Stomach (tissue), 8 donors: ENCODE measurements at regions not wholly inside any gene's neighbourhood (a gene's known extent, or its start where the extent isn't known, plus 50 kb on each side); places are given as distances from the start of the nearest gene placed in this dataset.
A peak's percentile ranks its signal among the peaks of the same experiment; 100 is the strongest.

Experiments
- DNase-seq, 2 donors: peaks; one replicate each; pipeline versions ENCODE4 v3.0.0 to v3.0.0-alpha.2; 2013 to 2019
- H3K27ac ChIP-seq, 5 donors: fragments of 200-600 bp in 4 of 5; sonication (generic) in 4 of 5; one replicate each; pipeline ENCODE4 v1.5.1; 2013 to 2019; ENCODE audit warnings: mild to moderate bottlenecking in 1 of 5, moderate library complexity in 1 of 5
- H3K27me3 ChIP-seq, 3 donors: fragments of 200-600 bp; sonication (generic); one replicate each; pipeline ENCODE4 v1.5.1; 2017 to 2019; ENCODE audit warnings: mixed run types in 1 of 3
- H3K36me3 ChIP-seq, 4 donors: fragments of 200-600 bp; sonication (generic); 1 replicate in 3 of 4; 2 replicates in 1 of 4; pipeline ENCODE4 v1.5.1; 2016 to 2019
- H3K4me1 ChIP-seq, 4 donors: fragments of 200-600 bp; sonication (generic); one replicate each; pipeline ENCODE4 v1.5.1; 2016 to 2019
- H3K4me3 ChIP-seq, 4 donors: fragments of 200-600 bp; sonication (generic) in 3 of 4; one replicate each; pipeline ENCODE4 v1.5.1; 2016 to 2019; ENCODE audit warnings: mild to moderate bottlenecking in 1 of 4
- H3K9me3 ChIP-seq, 4 donors: fragments of 200-600 bp; sonication (generic); one replicate each; pipeline ENCODE4 v1.5.1; 2016 to 2019
- EP300 ChIP-seq: sonication (generic); formaldehyde crosslinking; IDR thresholded peaks from one replicate; pipeline ENCODE4 v1.6.1; 2017; ENCODE audit warnings: antibody characterized with exemption
- POLR2A ChIP-seq, 4 donors: fragments of 450-650 bp; IDR thresholded peaks; one replicate each; pipeline ENCODE4 v1.6.1; 2016; ENCODE audit warnings: antibody characterized with exemption in 4 of 4, control low read depth in 2 of 4, mild to moderate bottlenecking in 1 of 4, moderate library complexity in 1 of 4
- POLR2AphosphoS5 ChIP-seq, 3 donors: sonication (generic); formaldehyde crosslinking; IDR thresholded peaks; one replicate each; pipeline ENCODE4 v1.6.1; 2016; ENCODE audit warnings: antibody characterized with exemption in 3 of 3
- WGBS, 5 donors: extraction: QIAGEN DNeasy Blood & Tissue Kit in 3 of 5; methylation state at CpG; one replicate each; pipeline versions ENCODE4 v1.1.5 to v1.1.7; 2013 to 2018; 5-methylcytosine and 5-hydroxymethylcytosine counted together
- intact Hi-C: fragments of 100-400 bp; cut with DNase I; formaldehyde crosslinking; loops from one replicate; pipeline ENCODE4 v1.15.1; 2023; ENCODE audit warnings: low total_unique reads
- TF ChIP-seq, protein P1 (sequence below), 7 experiments: fragments of 450-650 bp in 4 of 7; fragments of 200-600 bp in 3 of 7; sonication (generic) in 3 of 7; IDR thresholded peaks; one replicate each; pipeline ENCODE4 v1.5.1; 2016 to 2019; ENCODE audit warnings: antibody characterized with exemption in 7 of 7, control low read depth in 2 of 7, mild to moderate bottlenecking in 1 of 7
- donor health status: healthy with polysubstance abuse.
- donor health status: Bipolar disorder and iron deficiency.
- donor health status: healthy.

DNA sequence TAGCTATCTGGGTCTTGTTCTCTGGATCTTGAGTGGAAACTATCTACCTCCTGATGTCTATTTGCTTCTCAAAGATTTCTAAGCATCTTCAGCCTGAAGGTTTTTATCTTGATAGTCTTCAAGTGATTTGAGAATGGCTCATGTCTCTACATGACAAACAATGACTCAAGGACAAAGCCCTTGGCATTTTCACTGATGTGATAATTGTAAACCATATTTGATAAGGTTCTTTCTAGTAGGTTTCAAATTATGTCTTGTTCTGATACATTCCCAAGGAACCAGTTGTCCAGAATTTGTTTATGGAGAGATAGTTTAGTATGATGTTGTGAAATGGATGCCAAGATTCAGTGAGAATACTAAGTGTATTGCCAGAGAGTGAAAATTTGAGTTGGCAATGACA is 1079.3 kb upstream of the CDH9 start:
- TF ChIP-seq POLR2AphosphoS5 (IDR thresholded peaks at IDR 0.05) = no peak
- no peak for TF ChIP-seq EP300
- no peak for TF ChIP-seq POLR2A (IDR thresholded peaks at IDR 0.05)
- TF ChIP-seq, protein P1, sequence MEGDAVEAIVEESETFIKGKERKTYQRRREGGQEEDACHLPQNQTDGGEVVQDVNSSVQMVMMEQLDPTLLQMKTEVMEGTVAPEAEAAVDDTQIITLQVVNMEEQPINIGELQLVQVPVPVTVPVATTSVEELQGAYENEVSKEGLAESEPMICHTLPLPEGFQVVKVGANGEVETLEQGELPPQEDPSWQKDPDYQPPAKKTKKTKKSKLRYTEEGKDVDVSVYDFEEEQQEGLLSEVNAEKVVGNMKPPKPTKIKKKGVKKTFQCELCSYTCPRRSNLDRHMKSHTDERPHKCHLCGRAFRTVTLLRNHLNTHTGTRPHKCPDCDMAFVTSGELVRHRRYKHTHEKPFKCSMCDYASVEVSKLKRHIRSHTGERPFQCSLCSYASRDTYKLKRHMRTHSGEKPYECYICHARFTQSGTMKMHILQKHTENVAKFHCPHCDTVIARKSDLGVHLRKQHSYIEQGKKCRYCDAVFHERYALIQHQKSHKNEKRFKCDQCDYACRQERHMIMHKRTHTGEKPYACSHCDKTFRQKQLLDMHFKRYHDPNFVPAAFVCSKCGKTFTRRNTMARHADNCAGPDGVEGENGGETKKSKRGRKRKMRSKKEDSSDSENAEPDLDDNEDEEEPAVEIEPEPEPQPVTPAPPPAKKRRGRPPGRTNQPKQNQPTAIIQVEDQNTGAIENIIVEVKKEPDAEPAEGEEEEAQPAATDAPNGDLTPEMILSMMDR (IDR thresholded peaks at IDR 0.05) = no peak
- DNase-seq = no peak
- no peak overlapping the region for H3K27ac ChIP-seq
- H3K9me3 ChIP-seq = peaks cover 0 to 14% (median 5%) of the 10 kb centered on the region in 4 donors
- no peaks in the 10 kb centered on the region for H3K27me3 ChIP-seq
- no peaks in the 10 kb centered on the region for H3K36me3 ChIP-seq
- H3K4me3 ChIP-seq = no peak overlapping the region
- intact Hi-C loops = no loop called here
- no peaks in the 10 kb centered on the region for H3K4me1 ChIP-seq

DNA sequence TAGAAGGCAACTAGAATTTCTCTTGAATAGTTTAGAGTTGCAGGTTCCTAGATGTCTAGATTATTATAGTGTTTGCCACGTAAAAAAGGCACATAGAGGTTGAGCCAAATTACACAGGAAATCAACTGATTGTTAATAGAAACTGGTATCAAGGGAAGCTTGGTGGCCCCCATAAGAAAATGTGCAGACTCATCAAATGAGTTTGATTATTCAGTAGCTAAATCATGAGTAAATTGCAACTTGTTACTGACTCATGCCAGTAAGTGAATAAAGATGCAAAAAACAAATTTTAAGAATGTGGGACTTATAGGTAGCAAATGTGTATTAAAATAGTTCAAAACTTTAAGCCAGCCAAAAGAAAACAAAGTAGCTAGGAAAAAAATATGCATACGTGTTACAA is 1078.9 kb upstream of the CDH9 start:
- no peaks in the 10 kb centered on the region for H3K27me3 ChIP-seq
- no peaks in the 10 kb centered on the region for H3K4me1 ChIP-seq
- peaks cover 0 to 14% (median 5%) of the 10 kb centered on the region in 4 donors for H3K9me3 ChIP-seq
- H3K4me3 ChIP-seq = no peak overlapping the region
- WGBS, 5 donors = 53 to 69% (median 60%) methylated on average over 2 of the region's 2 CpGs
- H3K36me3 ChIP-seq = no peaks in the 10 kb centered on the region
- H3K27ac ChIP-seq = no peak overlapping the region
- TF ChIP-seq POLR2A (IDR thresholded peaks at IDR 0.05) (no peak), EP300 (no peak), POLR2AphosphoS5 (IDR thresholded peaks at IDR 0.05) (no peak)
- TF ChIP-seq, protein P1 (IDR thresholded peaks at IDR 0.05) = no peak
- intact Hi-C loops = no loop called here
- no peak for DNase-seq

DNA sequence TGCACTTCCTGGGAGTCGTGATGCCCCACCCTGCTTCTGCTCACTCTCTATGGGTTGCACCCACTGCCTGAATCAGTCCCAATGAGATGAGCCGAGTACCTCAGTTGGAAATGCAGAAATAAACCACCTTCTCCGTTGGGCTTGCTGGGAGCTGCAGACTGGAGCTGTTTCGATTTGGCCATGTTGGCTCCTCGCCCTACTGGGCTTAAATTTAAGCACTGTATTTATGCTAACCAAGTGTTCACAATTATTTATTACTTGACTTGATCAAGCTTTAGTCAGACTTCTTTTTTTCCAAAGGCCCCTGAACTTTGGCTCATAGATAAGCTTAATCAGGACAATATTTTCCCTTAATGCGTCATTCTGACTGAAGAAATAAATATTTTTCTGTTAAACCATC is 1072.4 kb upstream of the CDH9 start:
- no peaks in the 10 kb centered on the region for H3K4me1 ChIP-seq
- no peaks in the 10 kb centered on the region for H3K27me3 ChIP-seq
- H3K9me3 ChIP-seq = peaks cover 0 to 6% (median 0%) of the 10 kb centered on the region in 4 donors
- H3K27ac ChIP-seq = no peak overlapping the region
- TF ChIP-seq, protein P1 (IDR thresholded peaks at IDR 0.05) = no peak
- no peak for TF ChIP-seq POLR2A (IDR thresholded peaks at IDR 0.05)
- no peak for TF ChIP-seq EP300
- TF ChIP-seq POLR2AphosphoS5 (IDR thresholded peaks at IDR 0.05) = no peak
- DNase-seq = peak in 1 of 2 donors; percentile 8
- intact Hi-C loops = no loop called here
- H3K4me3 ChIP-seq = no peak overlapping the region
- WGBS, 5 donors = 40 to 57% (median 48%) methylated on average over 6 of the region's 6 CpGs
- H3K36me3 ChIP-seq = no peaks in the 10 kb centered on the region

DNA sequence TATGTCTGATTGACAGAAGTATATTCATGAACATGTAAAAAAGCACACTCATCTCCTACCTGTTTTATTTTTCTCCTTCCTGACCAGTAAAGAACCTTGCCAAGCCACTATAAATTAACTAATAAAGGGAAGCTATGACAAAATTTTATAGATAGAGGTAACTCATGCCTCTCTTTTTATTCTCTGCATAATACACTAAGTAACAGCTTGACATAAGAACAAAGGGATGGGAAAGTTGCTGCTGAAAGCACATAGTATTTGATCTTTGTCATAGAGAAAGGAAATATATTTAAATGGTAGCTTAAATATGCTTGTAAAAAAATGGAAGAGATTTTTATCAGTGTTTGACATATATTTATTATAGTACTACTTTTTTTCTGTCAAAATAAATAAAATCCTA is 1065.7 kb upstream of the CDH9 start:
- H3K36me3 ChIP-seq = no peaks in the 10 kb centered on the region
- DNase-seq = no peak
- no peaks in the 10 kb centered on the region for H3K4me1 ChIP-seq
- TF ChIP-seq POLR2AphosphoS5 (IDR thresholded peaks at IDR 0.05) (no peak), POLR2A (IDR thresholded peaks at IDR 0.05) (no peak), EP300 (no peak)
- TF ChIP-seq, protein P1 (IDR thresholded peaks at IDR 0.05) = no peak
- no peaks in the 10 kb centered on the region for H3K27me3 ChIP-seq
- no peak overlapping the region for H3K4me3 ChIP-seq
- no peak overlapping the region for H3K27ac ChIP-seq
- no peaks in the 10 kb centered on the region for H3K9me3 ChIP-seq
- intact Hi-C loops = no loop called here
